Activated CD4-positive, alpha-beta memory T cell treated with anti-CD3 and anti-CD28 coated beads, Interleukin-2, amount 10 ng/mL, durations not matched to agents 7 days and 5 days (primary cell): ENCODE measurements at regions not wholly inside any gene's neighbourhood (a gene's known extent, or its start where the extent isn't known, plus 50 kb on each side); places are given as distances from the start of the nearest gene placed in this dataset.

Source experiments
- CTCF ChIA-PET: fragments of 350-600 bp; sonication (Branson Sonifier 250); formaldehyde crosslinking; loops from one replicate; lab custom pipeline; 2021; ENCODE audit warnings: antibody characterized with exemption, inconsistent platforms; lab: Charles Lee
- POLR2A ChIA-PET: fragments of 350-600 bp; sonication (Branson Sonifier 250); formaldehyde crosslinking; loops from one replicate; lab custom pipeline; 2021; ENCODE audit warnings: antibody characterized with exemption; lab: Charles Lee
- DNase-seq: peaks from one replicate; pipeline ENCODE4 v3.0.0-alpha.2; 2020
- H3K27ac Mint-ChIP-seq: one replicate; pipeline ENCODE4 v1.8.0; 2021; ENCODE audit warnings: mild to moderate bottlenecking, mixed read lengths
- H3K27me3 Mint-ChIP-seq: one replicate; pipeline ENCODE4 v1.8.0; 2021; ENCODE audit warnings: mixed read lengths
- H3K36me3 Mint-ChIP-seq: one replicate; pipeline ENCODE4 v1.8.0; 2021; ENCODE audit warnings: low read depth, mixed read lengths
- H3K4me1 Mint-ChIP-seq: one replicate; pipeline ENCODE4 v1.8.0; 2021; ENCODE audit warnings: mixed read lengths
- H3K4me3 Mint-ChIP-seq: one replicate; pipeline ENCODE4 v1.8.0; 2021; ENCODE audit warnings: mild to moderate bottlenecking, mixed read lengths
- H3K9me3 Mint-ChIP-seq: one replicate; pipeline ENCODE4 v1.8.0; 2021; ENCODE audit warnings: mixed read lengths

GRCh38 chr1:87993051-87993450, 664.4 kb downstream of the LMO4 start:
- Mint-ChIP-seq H3K4me1 (no peaks in the 10 kb centered on the region), H3K4me3 (no peak overlapping the region), H3K27ac (no peak overlapping the region), H3K36me3 (no peaks in the 10 kb centered on the region), H3K27me3 (no peaks in the 10 kb centered on the region), H3K9me3 (no peaks in the 10 kb centered on the region)
- DNase-seq: no peak
- CTCF ChIA-PET: interaction anchor here (0.7 kb wide), 1 partner anchor 25 kb away, joined by 3 read pairs; no protein-coding TSS in a partner anchor
- POLR2A ChIA-PET: no interaction called here

GRCh38 chr1:87999852-88000251, 671.2 kb downstream of the LMO4 start:
- DNase-seq: no peak
- Mint-ChIP-seq H3K27ac (no peak overlapping the region), H3K27me3 (peaks cover 2% of the 10 kb centered on the region), H3K4me1 (no peaks in the 10 kb centered on the region), H3K4me3 (no peak overlapping the region), H3K9me3 (no peaks in the 10 kb centered on the region), H3K36me3 (no peaks in the 10 kb centered on the region)
- CTCF ChIA-PET: interaction anchor here (1.0 kb wide), 1 partner anchor 11 kb away, joined by 3 read pairs; no protein-coding TSS in a partner anchor
- POLR2A ChIA-PET: no interaction called here

- POLR2A ChIA-PET: interaction anchor here (0.8 kb wide), 1 partner anchor 653 kb away, joined by 3 read pairs; no protein-coding TSS in a partner anchor
- CTCF ChIA-PET: no interaction called here
- H3K27ac Mint-ChIP-seq: no peak overlapping the region
- no peaks in the 10 kb centered on the region for H3K36me3 Mint-ChIP-seq
- H3K27me3 Mint-ChIP-seq: peaks cover 2% of the 10 kb centered on the region
- no peak overlapping the region for H3K4me3 Mint-ChIP-seq
- no peak for DNase-seq
- H3K9me3 Mint-ChIP-seq: no peaks in the 10 kb centered on the region
- no peaks in the 10 kb centered on the region for H3K4me1 Mint-ChIP-seq
Observed at GRCh38 chr1:88001460-88001859, 672.8 kb downstream of the LMO4 start.

GRCh38 chr1:88003255-88003654, 674.6 kb downstream of the LMO4 start:
- DNase-seq: no peak
- Mint-ChIP-seq H3K4me3 (no peak overlapping the region), H3K9me3 (no peaks in the 10 kb centered on the region), H3K4me1 (no peaks in the 10 kb centered on the region), H3K36me3 (no peaks in the 10 kb centered on the region), H3K27ac (no peak overlapping the region), H3K27me3 (peaks cover 2% of the 10 kb centered on the region)
- POLR2A ChIA-PET: no interaction called here
- CTCF ChIA-PET: no interaction called here

DNA sequence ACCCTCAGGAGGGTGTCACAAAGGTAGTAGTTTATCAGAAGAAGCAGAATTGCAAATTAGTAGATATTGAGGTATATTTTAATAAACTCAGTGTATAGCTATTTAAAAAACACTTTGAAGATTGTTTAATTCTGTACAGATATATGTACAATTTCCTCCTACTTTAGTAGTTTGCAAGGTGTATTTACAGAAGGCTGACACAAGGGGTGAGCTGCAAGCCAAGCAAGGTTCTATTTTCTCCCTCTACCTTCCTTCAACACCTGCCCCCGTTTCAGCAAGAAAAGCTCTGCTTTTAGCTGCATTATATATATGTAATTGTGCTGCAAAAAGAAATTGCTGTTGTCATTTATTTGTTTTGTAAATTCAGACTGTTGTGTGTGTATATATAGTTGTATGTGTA, 674.2 kb upstream of the PKN2 start:
- CTCF ChIA-PET: no interaction called here
- Mint-ChIP-seq H3K4me1 (no peaks in the 10 kb centered on the region), H3K27me3 (no peaks in the 10 kb centered on the region), H3K4me3 (no peak overlapping the region), H3K36me3 (no peaks in the 10 kb centered on the region), H3K9me3 (no peaks in the 10 kb centered on the region), H3K27ac (no peak overlapping the region)
- POLR2A ChIA-PET: no interaction called here
- no peak for DNase-seq

GRCh38 chr1:88013485-88013884, 670.6 kb upstream of the PKN2 start:
- no peaks in the 10 kb centered on the region for H3K4me1 Mint-ChIP-seq
- no peaks in the 10 kb centered on the region for H3K9me3 Mint-ChIP-seq
- no peaks in the 10 kb centered on the region for H3K36me3 Mint-ChIP-seq
- DNase-seq: no peak
- no peak overlapping the region for H3K27ac Mint-ChIP-seq
- ChIA-PET CTCF (no interaction called here), POLR2A (no interaction called here)
- no peaks in the 10 kb centered on the region for H3K27me3 Mint-ChIP-seq
- H3K4me3 Mint-ChIP-seq: no peak overlapping the region

DNA sequence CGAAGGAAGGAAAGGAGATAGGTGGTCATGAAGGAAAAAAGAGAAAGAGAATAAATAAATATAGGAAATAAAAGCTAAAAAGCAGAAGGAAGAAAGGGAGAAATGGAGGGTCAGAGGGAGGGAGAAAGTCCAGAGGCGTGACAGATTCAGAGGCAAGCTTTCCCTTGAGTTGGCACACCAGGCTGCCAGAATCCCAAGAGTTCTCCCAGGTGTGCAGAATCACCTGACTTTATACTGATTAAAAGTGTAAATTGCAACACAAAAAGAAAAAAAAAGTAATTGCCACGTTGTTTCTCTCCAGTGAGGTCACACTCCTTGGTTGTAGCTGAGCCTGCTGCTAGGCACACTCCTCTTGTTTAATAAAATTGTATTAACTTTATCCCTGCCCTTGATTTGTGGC, 669.9 kb upstream of the PKN2 start:
- Mint-ChIP-seq H3K4me3 (no peak overlapping the region), H3K27me3 (no peaks in the 10 kb centered on the region), H3K4me1 (no peaks in the 10 kb centered on the region), H3K27ac (no peak overlapping the region), H3K9me3 (no peaks in the 10 kb centered on the region), H3K36me3 (no peaks in the 10 kb centered on the region)
- POLR2A ChIA-PET: no interaction called here
- no peak for DNase-seq
- CTCF ChIA-PET: no interaction called here

GRCh38 chr1:88016947-88017346, 667.1 kb upstream of the PKN2 start:
- ChIA-PET POLR2A (no interaction called here), CTCF (no interaction called here)
- Mint-ChIP-seq H3K36me3 (no peaks in the 10 kb centered on the region), H3K27me3 (no peaks in the 10 kb centered on the region), H3K27ac (no peak overlapping the region), H3K4me3 (no peak overlapping the region), H3K9me3 (no peaks in the 10 kb centered on the region), H3K4me1 (no peaks in the 10 kb centered on the region)
- DNase-seq: no peak

- Mint-ChIP-seq H3K4me3 (no peak overlapping the region), H3K27me3 (no peaks in the 10 kb centered on the region), H3K4me1 (no peaks in the 10 kb centered on the region), H3K9me3 (no peaks in the 10 kb centered on the region), H3K36me3 (no peaks in the 10 kb centered on the region), H3K27ac (no peak overlapping the region)
- DNase-seq: no peak
- ChIA-PET CTCF (no interaction called here), POLR2A (no interaction called here)
Observed at GRCh38 chr1:88021529-88021928, 662.5 kb upstream of the PKN2 start.

DNA sequence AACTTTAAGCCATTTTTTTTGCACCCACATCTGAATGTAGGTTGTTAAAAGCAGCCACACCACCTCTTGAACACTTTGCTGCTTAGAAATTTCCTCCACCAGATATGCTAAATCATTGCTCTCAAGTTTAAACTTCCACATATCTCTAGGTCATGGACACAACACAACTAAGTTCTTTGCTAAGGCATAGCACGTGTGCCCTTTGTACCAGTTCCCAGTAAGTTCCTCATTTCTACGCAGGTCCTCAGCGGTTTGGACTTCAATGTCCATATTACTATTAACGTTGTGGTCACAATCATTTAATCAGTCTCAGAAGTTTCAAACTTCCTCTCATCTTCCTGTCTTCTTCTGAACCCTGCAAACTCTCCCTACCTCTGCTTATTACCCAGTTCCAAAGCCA, 661.6 kb upstream of the PKN2 start:
- Mint-ChIP-seq H3K4me3 (no peak overlapping the region), H3K36me3 (no peaks in the 10 kb centered on the region), H3K9me3 (no peaks in the 10 kb centered on the region), H3K27me3 (no peaks in the 10 kb centered on the region), H3K27ac (no peak overlapping the region), H3K4me1 (no peaks in the 10 kb centered on the region)
- ChIA-PET POLR2A (no interaction called here), CTCF (no interaction called here)
- no peak for DNase-seq

- Mint-ChIP-seq H3K4me1 (no peaks in the 10 kb centered on the region), H3K4me3 (no peak overlapping the region), H3K27ac (no peak overlapping the region), H3K9me3 (peaks cover 2% of the 10 kb centered on the region), H3K27me3 (peaks cover 3% of the 10 kb centered on the region), H3K36me3 (no peaks in the 10 kb centered on the region)
- CTCF ChIA-PET: no interaction called here
- DNase-seq: no peak
- POLR2A ChIA-PET: no interaction called here
Observed at GRCh38 chr1:88029142-88029541, 654.9 kb upstream of the PKN2 start.

DNA sequence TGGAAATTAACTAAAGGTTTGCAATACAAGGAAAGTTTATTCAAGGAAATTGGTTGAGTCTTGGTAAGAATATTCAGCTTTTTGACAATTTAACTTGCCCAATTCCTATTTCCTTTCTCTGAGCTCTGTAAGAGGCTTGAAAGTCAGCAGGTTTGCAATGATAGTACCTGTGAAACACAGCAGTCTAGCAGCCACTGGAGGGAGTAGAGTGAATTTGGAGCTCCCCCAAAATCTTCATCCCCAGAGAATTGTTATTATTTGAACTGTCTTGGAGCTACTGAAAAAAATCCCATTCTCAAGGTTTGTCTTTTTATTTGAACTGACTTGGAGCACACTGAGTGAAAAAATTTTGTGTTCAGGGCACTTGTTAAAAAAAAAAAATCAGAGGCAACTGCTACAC, 654.2 kb upstream of the PKN2 start:
- no peak overlapping the region for H3K27ac Mint-ChIP-seq
- H3K27me3 Mint-ChIP-seq: peaks cover 3% of the 10 kb centered on the region
- no peak for DNase-seq
- H3K4me1 Mint-ChIP-seq: no peaks in the 10 kb centered on the region
- ChIA-PET POLR2A (no interaction called here), CTCF (no interaction called here)
- H3K9me3 Mint-ChIP-seq: peaks cover 2% of the 10 kb centered on the region
- no peak overlapping the region for H3K4me3 Mint-ChIP-seq
- H3K36me3 Mint-ChIP-seq: no peaks in the 10 kb centered on the region

GRCh38 chr1:88035578-88035977, 648.5 kb upstream of the PKN2 start:
- CTCF ChIA-PET: no interaction called here
- Mint-ChIP-seq H3K9me3 (no peaks in the 10 kb centered on the region), H3K27ac (no peak overlapping the region), H3K36me3 (no peaks in the 10 kb centered on the region), H3K4me1 (no peaks in the 10 kb centered on the region), H3K4me3 (no peak overlapping the region), H3K27me3 (no peaks in the 10 kb centered on the region)
- POLR2A ChIA-PET: no interaction called here
- no peak for DNase-seq

GRCh38 chr1:88036345-88037014, 647.6 kb upstream of the PKN2 start:
- POLR2A ChIA-PET: no interaction called here
- H3K4me1 Mint-ChIP-seq: no peaks in the 10 kb centered on the region
- H3K4me3 Mint-ChIP-seq: no peak overlapping the region
- no peaks in the 10 kb centered on the region for H3K9me3 Mint-ChIP-seq
- H3K27ac Mint-ChIP-seq: no peak overlapping the region
- CTCF ChIA-PET: no interaction called here
- H3K27me3 Mint-ChIP-seq: no peaks in the 10 kb centered on the region
- no peak for DNase-seq
- H3K36me3 Mint-ChIP-seq: no peaks in the 10 kb centered on the region
